Fibroblast of lung (primary cell): ENCODE measurements at regions not wholly inside any gene's neighbourhood (a gene's known extent, or its start where the extent isn't known, plus 50 kb on each side); places are given as distances from the start of the nearest gene placed in this dataset.

Source experiments
- EZH2 ChIP-seq: IDR thresholded peaks from 2 replicates; pipeline ENCODE4 v1.5.1; 2012; ENCODE audit warnings: low read length, control low read depth, mild to moderate bottlenecking; ENCODE audit errors: missing control alignments
- TF ChIP-seq, protein P1 (sequence below), 2 donors: IDR thresholded peaks in 1 of 2; conservative IDR thresholded peaks in 1 of 2; 1 replicate in 1 of 2; 2 replicates in 1 of 2; pipeline ENCODE4 v1.5.1; 2011 to 2012; ENCODE audit warnings: low read length in 2 of 2, control low read depth in 1 of 2, inconsistent platforms in 1 of 2, low read depth in 1 of 2, mild to moderate bottlenecking in 1 of 2

DNA sequence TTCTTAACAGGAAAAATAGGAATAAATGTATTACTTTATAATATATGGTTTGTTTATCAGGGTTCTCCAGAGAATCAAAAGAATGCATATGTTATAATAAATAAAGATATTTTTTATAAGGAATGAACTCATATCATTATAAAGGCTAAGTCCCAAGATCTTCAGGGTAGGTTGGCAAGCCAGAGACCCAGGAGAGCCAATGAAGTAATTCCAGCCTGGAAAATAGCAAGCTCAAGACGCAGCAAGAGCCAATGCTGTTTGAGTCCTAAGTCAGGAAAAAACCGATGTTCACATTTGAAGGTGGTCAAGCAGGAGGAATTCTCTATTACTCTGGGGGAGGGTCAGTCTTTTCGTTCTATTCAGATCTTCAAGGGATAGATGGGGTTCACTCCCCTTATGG is 490.0 kb downstream of the PCDH20 start:
- TF ChIP-seq, protein P1, sequence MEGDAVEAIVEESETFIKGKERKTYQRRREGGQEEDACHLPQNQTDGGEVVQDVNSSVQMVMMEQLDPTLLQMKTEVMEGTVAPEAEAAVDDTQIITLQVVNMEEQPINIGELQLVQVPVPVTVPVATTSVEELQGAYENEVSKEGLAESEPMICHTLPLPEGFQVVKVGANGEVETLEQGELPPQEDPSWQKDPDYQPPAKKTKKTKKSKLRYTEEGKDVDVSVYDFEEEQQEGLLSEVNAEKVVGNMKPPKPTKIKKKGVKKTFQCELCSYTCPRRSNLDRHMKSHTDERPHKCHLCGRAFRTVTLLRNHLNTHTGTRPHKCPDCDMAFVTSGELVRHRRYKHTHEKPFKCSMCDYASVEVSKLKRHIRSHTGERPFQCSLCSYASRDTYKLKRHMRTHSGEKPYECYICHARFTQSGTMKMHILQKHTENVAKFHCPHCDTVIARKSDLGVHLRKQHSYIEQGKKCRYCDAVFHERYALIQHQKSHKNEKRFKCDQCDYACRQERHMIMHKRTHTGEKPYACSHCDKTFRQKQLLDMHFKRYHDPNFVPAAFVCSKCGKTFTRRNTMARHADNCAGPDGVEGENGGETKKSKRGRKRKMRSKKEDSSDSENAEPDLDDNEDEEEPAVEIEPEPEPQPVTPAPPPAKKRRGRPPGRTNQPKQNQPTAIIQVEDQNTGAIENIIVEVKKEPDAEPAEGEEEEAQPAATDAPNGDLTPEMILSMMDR (conservative IDR thresholded peaks at IDR 0.05 in 1 of 2, IDR thresholded peaks at IDR 0.05 in 1 of 2; ENCODE audit: low read depth in 1 of 2, low read length in 2 of 2): no peak
- no peak for TF ChIP-seq EZH2
